ENCODE measurements at regions not wholly inside any gene's neighbourhood (a gene's known extent, or its start where the extent isn't known, plus 50 kb on each side); places are given as distances from the start of the nearest gene placed in this dataset.

GRCh38 chrX:39728852-39729598 is 368.7 kb downstream of the BCOR start:
- no peak for DNase-seq

GRCh38 chrX:39729981-39730661 is 367.6 kb downstream of the BCOR start:
- peak in 9 of 51 donors; percentile 6 to 42 (median 13) for DNase-seq

- DNase-seq = peak in 39 of 51 donors; percentile 0 to 65 (median 18)
These were observed 367.0 kb downstream of the BCOR start for GRCh38 chrX:39730662-39731329.

GRCh38 chrX:39731330-39731667 is 366.5 kb downstream of the BCOR start:
- DNase-seq = no peak

GRCh38 chrX:39731735-39732134 is 366.0 kb downstream of the BCOR start:
- no peak for DNase-seq

GRCh38 chrX:39733745-39734144 is 364.0 kb downstream of the BCOR start:
- DNase-seq = no peak

GRCh38 chrX:39734174-39734776 is 363.5 kb downstream of the BCOR start:
- no peak for DNase-seq

GRCh38 chrX:39736216-39737211 is 361.2 kb downstream of the BCOR start:
- peak in 13 of 51 donors; percentile 0 to 31 (median 4) for DNase-seq

GRCh38 chrX:39739585-39739984 is 358.2 kb downstream of the BCOR start:
- DNase-seq = no peak

GRCh38 chrX:39740078-39740477 is 357.7 kb downstream of the BCOR start:
- no peak for DNase-seq

GRCh38 chrX:39741904-39742303 is 355.9 kb downstream of the BCOR start:
- no peak for DNase-seq

GRCh38 chrX:39745818-39746217 is 351.9 kb downstream of the BCOR start:
- DNase-seq = no peak

GRCh38 chrX:39749135-39749534 is 348.6 kb downstream of the BCOR start:
- no peak for DNase-seq

- DNase-seq = no peak
These were observed 348.0 kb downstream of the BCOR start for GRCh38 chrX:39749728-39750127.

- no peak for DNase-seq
These were observed 347.4 kb downstream of the BCOR start for GRCh38 chrX:39750256-39750790.

- DNase-seq = no peak
These were observed 346.9 kb downstream of the BCOR start for GRCh38 chrX:39750848-39751247.

- peak in 20 of 51 donors; percentile 1 to 52 (median 19) for DNase-seq
These were observed 344.9 kb downstream of the BCOR start for GRCh38 chrX:39752815-39753214.

GRCh38 chrX:39753293-39753996 is 344.3 kb downstream of the BCOR start:
- DNase-seq = no peak

- peak in 30 of 51 donors; percentile 0 to 58 (median 14) for DNase-seq
These were observed 342.4 kb downstream of the BCOR start for GRCh38 chrX:39755143-39756032.
